ENCODE measurements at regions not wholly inside any gene's neighbourhood (a gene's known extent, or its start where the extent isn't known, plus 50 kb on each side); places are given as distances from the start of the nearest gene placed in this dataset.

DNA sequence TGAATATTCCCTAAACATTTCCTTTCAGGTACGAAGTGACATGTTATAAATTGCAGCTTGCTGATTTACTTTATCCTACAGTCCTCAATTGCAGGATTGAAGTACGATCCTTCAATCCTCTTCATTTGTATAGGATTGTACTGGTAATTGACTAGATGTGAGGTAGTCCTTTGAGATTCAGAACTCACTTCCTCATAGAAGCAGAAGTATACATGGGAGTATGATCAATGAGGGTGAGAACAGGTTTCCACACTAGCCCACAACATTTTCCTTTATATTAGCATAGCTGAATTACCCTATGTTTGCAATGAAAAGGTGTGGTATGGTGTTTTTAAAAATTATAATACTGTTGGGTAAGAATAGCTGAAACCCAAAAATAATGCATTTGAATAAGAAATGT is 160.0 kb upstream of the UMPS start:
- H3K4me3 ChIP-seq (ENCODE audit: low read depth, low read length), result no peak overlapping the region
- TF ChIP-seq, protein P1, sequence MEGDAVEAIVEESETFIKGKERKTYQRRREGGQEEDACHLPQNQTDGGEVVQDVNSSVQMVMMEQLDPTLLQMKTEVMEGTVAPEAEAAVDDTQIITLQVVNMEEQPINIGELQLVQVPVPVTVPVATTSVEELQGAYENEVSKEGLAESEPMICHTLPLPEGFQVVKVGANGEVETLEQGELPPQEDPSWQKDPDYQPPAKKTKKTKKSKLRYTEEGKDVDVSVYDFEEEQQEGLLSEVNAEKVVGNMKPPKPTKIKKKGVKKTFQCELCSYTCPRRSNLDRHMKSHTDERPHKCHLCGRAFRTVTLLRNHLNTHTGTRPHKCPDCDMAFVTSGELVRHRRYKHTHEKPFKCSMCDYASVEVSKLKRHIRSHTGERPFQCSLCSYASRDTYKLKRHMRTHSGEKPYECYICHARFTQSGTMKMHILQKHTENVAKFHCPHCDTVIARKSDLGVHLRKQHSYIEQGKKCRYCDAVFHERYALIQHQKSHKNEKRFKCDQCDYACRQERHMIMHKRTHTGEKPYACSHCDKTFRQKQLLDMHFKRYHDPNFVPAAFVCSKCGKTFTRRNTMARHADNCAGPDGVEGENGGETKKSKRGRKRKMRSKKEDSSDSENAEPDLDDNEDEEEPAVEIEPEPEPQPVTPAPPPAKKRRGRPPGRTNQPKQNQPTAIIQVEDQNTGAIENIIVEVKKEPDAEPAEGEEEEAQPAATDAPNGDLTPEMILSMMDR (conservative IDR thresholded peaks at IDR 0.05; ENCODE audit: low read depth, low read length), result no peak
- no peak for DNase-seq (ENCODE audit: low read depth)

DNA sequence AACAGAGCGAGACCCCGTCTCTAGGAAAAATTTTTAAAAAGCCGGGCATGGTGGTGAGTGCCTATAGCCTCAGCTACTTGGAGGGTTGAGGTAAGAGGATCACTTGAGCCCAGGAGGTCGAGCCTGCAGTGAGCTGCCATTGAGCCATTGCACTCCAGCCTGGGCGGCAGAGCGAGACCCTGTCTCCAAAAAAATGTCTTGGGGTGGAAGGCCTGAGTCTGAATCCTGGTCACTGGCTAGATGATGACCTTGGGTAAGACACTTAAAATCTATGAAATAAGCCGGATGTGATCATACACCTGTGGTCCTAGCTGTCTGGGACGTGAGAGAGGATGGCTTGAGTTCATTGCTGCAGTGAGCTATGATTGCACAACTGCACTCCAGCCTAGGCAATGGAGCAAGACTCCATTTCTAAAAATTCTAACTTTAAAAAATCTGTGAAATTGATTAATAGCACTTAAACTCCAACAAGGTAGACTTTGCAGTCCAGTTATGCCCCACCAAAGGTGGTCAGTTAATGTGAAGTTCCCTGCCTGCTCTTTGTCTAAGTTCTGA is 157.3 kb upstream of the UMPS start:
- DNase-seq (ENCODE audit: low read depth), result no peak
- no peak overlapping the region for H3K4me3 ChIP-seq (ENCODE audit: low read depth, low read length)
- TF ChIP-seq, protein P1 (conservative IDR thresholded peaks at IDR 0.05; ENCODE audit: low read depth, low read length), result no peak

DNA sequence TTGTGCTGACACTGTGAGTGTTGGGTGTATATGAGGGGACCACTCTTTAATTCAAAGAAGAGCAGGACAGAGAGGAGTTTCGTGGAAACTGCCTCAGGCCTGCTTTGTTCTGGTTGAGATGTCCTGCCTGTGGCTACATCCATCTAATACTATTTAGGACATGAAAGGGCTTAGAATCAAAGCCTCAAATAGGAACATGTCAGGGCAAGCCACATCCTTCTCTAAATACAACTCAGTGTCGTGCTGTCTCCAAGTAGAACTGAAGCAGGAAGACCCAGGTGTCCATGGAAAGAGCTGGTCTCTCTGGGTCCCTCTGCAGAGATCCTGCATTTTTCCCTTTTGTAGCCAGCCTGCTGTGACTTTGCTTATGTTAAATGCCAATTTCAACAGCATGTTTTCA is 156.2 kb upstream of the UMPS start:
- DNase-seq (ENCODE audit: low read depth), result no peak
- H3K4me3 ChIP-seq (ENCODE audit: low read depth, low read length), result no peak overlapping the region
- TF ChIP-seq, protein P1 (conservative IDR thresholded peaks at IDR 0.05; ENCODE audit: low read depth, low read length), result no peak

DNA sequence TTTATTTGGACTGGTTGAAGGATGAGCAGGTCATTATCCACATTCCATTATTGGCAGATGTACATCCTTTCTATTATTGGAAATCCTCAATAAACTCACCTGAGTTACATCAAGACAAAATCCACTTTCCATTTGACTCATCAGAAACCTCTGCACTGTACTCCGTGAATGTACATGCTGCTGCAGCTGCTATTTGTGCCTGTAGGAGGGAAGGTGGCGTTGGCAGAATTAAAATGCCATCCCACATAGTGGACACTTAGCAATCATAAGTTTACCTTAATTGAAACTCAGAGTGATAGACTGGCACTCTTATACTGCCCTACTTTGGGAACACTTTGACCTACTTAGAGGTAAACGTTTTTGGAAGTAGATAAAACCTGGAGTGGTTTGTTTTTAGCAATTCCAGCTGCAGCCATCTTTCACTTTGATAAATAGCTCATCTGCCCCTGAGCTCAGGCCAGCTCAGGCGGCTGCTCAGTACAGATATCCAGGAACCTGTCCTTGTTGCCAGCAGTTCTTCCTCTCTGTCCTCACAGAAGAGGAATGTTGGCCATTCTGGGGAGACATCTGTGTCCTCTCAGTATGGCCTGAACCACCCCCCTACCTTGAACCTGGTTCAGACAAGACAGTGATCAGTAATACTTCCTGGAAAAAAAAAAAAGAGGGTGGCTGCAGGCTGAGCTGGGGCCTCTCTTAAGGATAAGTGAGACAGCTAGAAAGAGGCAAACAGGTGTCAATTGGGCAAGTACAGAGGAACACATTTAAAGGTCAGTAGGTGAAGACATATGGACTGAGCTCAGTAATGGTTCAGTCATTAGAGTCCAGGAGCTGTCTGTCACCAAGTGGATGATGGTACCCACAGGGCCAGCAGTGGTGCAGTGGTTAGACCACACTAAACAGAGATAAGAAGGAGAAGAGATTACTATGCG is 153.4 kb upstream of the UMPS start:
- no peak overlapping the region for H3K4me3 ChIP-seq (ENCODE audit: low read depth, low read length)
- no peak for DNase-seq (ENCODE audit: low read depth)
- TF ChIP-seq, protein P1 (conservative IDR thresholded peaks at IDR 0.05; ENCODE audit: low read depth, low read length), result no peak

DNA sequence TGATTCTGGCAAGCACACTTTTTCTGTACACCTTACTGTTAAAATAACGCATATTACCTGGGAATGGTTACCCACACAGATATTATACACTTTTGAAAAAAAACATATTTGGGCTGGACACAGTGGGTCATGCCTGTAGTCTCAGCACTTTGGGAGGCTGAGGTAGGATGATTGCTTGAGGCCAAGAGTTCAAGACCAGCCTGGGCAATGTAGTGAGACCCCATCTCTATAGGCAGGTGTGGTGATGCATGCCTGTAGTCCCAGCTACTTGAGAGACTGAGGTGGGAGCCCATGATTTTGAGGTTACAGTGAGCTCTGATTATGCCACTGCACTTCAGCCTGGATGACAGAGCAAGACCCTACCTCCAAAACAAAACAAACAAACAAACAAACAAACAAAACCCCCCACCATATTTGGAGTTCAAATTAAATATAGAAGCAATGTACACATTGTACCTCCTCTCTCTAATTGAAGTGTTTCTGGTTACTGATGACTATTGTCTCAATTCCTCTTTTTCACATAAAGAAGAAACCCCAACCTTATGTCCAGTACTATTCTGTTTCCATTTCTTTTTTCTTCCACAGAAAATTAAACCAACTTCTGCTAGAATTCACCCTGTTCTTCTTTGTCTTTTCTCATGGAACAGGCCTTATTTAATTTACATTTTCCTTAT is 152.6 kb upstream of the UMPS start:
- no peak overlapping the region for H3K4me3 ChIP-seq (ENCODE audit: low read depth, low read length)
- TF ChIP-seq, protein P1 (conservative IDR thresholded peaks at IDR 0.05; ENCODE audit: low read depth, low read length), result no peak
- no peak for DNase-seq (ENCODE audit: low read depth)

DNA sequence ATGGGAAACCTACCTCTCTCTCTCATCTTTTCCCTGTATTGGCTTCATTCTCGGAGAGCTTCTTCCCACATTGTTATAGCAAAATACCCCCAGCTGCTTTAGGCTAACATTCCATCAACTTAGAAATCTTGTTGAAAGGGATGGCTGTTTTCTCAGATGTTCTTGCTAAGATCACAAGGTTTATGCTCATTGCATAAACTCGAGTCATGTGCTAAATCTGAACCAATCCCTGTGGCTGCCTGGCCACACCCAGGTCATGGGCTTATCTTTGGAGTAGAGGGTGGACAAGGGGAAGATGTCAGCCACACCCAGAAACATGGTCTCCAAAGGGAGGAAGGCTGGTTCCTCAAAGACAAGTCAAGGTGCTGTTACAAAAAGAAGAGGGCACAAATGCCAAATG is 150.6 kb upstream of the UMPS start:
- TF ChIP-seq, protein P1 (conservative IDR thresholded peaks at IDR 0.05; ENCODE audit: low read depth, low read length), result no peak

More for the DNA sequence above, 150.6 kb upstream of the UMPS start:
- no peak for DNase-seq (ENCODE audit: low read depth)
- no peak overlapping the region for H3K4me3 ChIP-seq (ENCODE audit: low read depth, low read length)

Data from epithelial cell of proximal tubule (primary cell).